ENCODE measurements at regions not wholly inside any gene's neighbourhood (a gene's known extent, or its start where the extent isn't known, plus 50 kb on each side); places are given as distances from the start of the nearest gene placed in this dataset.
"Not testable (repeated sequence)": the region's sequence is repeated elsewhere in the genome, so short reads cannot be mapped to it uniquely, and the experiment has no call there.

- DNase-seq (ENCODE audit: low spot score in 2 of 2); H3K4me3 Mint-ChIP-seq: not testable (repeated sequence)
Observed at GRCh38 chr7:4496911-4497310, 185.2 kb upstream of the FOXK1 start.

GRCh38 chr7:4500812-4501211 lies 181.3 kb upstream of the FOXK1 start:
- peaks cover 9% of the 10 kb centered on the region for H3K9me3 Mint-ChIP-seq
- no peak for DNase-seq (ENCODE audit: low spot score in 2 of 2)
- H3K4me1 Mint-ChIP-seq, result no peaks in the 10 kb centered on the region
- H3K27me3 Mint-ChIP-seq, result no peaks in the 10 kb centered on the region
- H3K27ac Mint-ChIP-seq (ENCODE audit: low read depth), result no peak overlapping the region
- H3K36me3 Mint-ChIP-seq (ENCODE audit: insufficient read depth), result no peaks in the 10 kb centered on the region
- ATAC-seq (replicated peaks; ENCODE audit: extremely low read depth, poor library complexity, severe bottlenecking), result no peak
- H3K4me3 Mint-ChIP-seq, result no peak overlapping the region

More at GRCh38 chr7:4496911-4497310, 185.2 kb upstream of the FOXK1 start:
- H3K36me3 Mint-ChIP-seq (ENCODE audit: insufficient read depth); H3K4me1 Mint-ChIP-seq; ATAC-seq (replicated peaks; ENCODE audit: extremely low read depth, poor library complexity, severe bottlenecking); H3K27ac Mint-ChIP-seq (ENCODE audit: low read depth); H3K9me3 Mint-ChIP-seq; H3K27me3 Mint-ChIP-seq: not testable (repeated sequence)

GRCh38 chr7:4507886-4508285 lies 174.2 kb upstream of the FOXK1 start:
- not testable (repeated sequence) for DNase-seq (ENCODE audit: low spot score in 2 of 2); H3K4me3 Mint-ChIP-seq; ATAC-seq (replicated peaks; ENCODE audit: extremely low read depth, poor library complexity, severe bottlenecking); H3K36me3 Mint-ChIP-seq (ENCODE audit: insufficient read depth); H3K27ac Mint-ChIP-seq (ENCODE audit: low read depth); H3K4me1 Mint-ChIP-seq
- Mint-ChIP-seq H3K27me3 (peaks cover 33% of the 10 kb centered on the region), H3K9me3 (peaks cover 13% of the 10 kb centered on the region)

- no peak overlapping the region for H3K27ac Mint-ChIP-seq (ENCODE audit: low read depth)
- no peak for DNase-seq (ENCODE audit: low spot score in 2 of 2)
- no peak for ATAC-seq (replicated peaks; ENCODE audit: extremely low read depth, poor library complexity, severe bottlenecking)
Observed at GRCh38 chr7:4513450-4513849, 168.6 kb upstream of the FOXK1 start.

GRCh38 chr7:4519819-4520520 lies 162.1 kb upstream of the FOXK1 start:
- peaks cover 57% of the 10 kb centered on the region for H3K27me3 Mint-ChIP-seq

More at GRCh38 chr7:4513450-4513849, 168.6 kb upstream of the FOXK1 start:
- no peaks in the 10 kb centered on the region for H3K4me1 Mint-ChIP-seq
- H3K4me3 Mint-ChIP-seq, result no peak overlapping the region
- H3K9me3 Mint-ChIP-seq, result peaks cover 17% of the 10 kb centered on the region
- no peaks in the 10 kb centered on the region for H3K36me3 Mint-ChIP-seq (ENCODE audit: insufficient read depth)
- H3K27me3 Mint-ChIP-seq, result peaks cover 45% of the 10 kb centered on the region

GRCh38 chr7:4523219-4523618 lies 158.9 kb upstream of the FOXK1 start:
- H3K36me3 Mint-ChIP-seq (ENCODE audit: insufficient read depth), result no peaks in the 10 kb centered on the region
- H3K9me3 Mint-ChIP-seq, result no peaks in the 10 kb centered on the region
- no peaks in the 10 kb centered on the region for H3K4me1 Mint-ChIP-seq
- peaks cover 54% of the 10 kb centered on the region for H3K27me3 Mint-ChIP-seq
- H3K27ac Mint-ChIP-seq (ENCODE audit: low read depth), result no peak overlapping the region
- no peak for DNase-seq (ENCODE audit: low spot score in 2 of 2)
- no peak for ATAC-seq (replicated peaks; ENCODE audit: extremely low read depth, poor library complexity, severe bottlenecking)
- no peak overlapping the region for H3K4me3 Mint-ChIP-seq

More at GRCh38 chr7:4519819-4520520, 162.1 kb upstream of the FOXK1 start:
- H3K4me3 Mint-ChIP-seq, result no peak overlapping the region
- H3K9me3 Mint-ChIP-seq, result no peaks in the 10 kb centered on the region
- ATAC-seq (replicated peaks; ENCODE audit: extremely low read depth, poor library complexity, severe bottlenecking), result no peak
- DNase-seq (ENCODE audit: low spot score in 2 of 2), result no peak
- no peaks in the 10 kb centered on the region for H3K36me3 Mint-ChIP-seq (ENCODE audit: insufficient read depth)
- H3K27ac Mint-ChIP-seq (ENCODE audit: low read depth), result no peak overlapping the region
- no peaks in the 10 kb centered on the region for H3K4me1 Mint-ChIP-seq

- H3K36me3 Mint-ChIP-seq (ENCODE audit: insufficient read depth), result no peaks in the 10 kb centered on the region
- H3K4me1 Mint-ChIP-seq, result no peaks in the 10 kb centered on the region
- H3K4me3 Mint-ChIP-seq, result no peak overlapping the region
- peaks cover 54% of the 10 kb centered on the region for H3K27me3 Mint-ChIP-seq
- no peaks in the 10 kb centered on the region for H3K9me3 Mint-ChIP-seq
- ATAC-seq (replicated peaks; ENCODE audit: extremely low read depth, poor library complexity, severe bottlenecking), result no peak
- no peak overlapping the region for H3K27ac Mint-ChIP-seq (ENCODE audit: low read depth)
- no peak for DNase-seq (ENCODE audit: low spot score in 2 of 2)
Observed at GRCh38 chr7:4523873-4524272, 158.2 kb upstream of the FOXK1 start.

- peaks cover 71% of the 10 kb centered on the region for H3K27me3 Mint-ChIP-seq
- H3K4me3 Mint-ChIP-seq, result no peak overlapping the region
- no peaks in the 10 kb centered on the region for H3K9me3 Mint-ChIP-seq
- no peaks in the 10 kb centered on the region for H3K36me3 Mint-ChIP-seq (ENCODE audit: insufficient read depth)
- DNase-seq (ENCODE audit: low spot score in 2 of 2) (no peak), ATAC-seq (replicated peaks; ENCODE audit: extremely low read depth, poor library complexity, severe bottlenecking) (no peak)
- H3K27ac Mint-ChIP-seq (ENCODE audit: low read depth), result no peak overlapping the region
- H3K4me1 Mint-ChIP-seq, result no peaks in the 10 kb centered on the region
Observed at GRCh38 chr7:4525884-4526283, 156.2 kb upstream of the FOXK1 start.

GRCh38 chr7:4527988-4528636 lies 154.0 kb upstream of the FOXK1 start:
- no peaks in the 10 kb centered on the region for H3K36me3 Mint-ChIP-seq (ENCODE audit: insufficient read depth)
- DNase-seq (ENCODE audit: low spot score in 2 of 2), result no peak
- no peak overlapping the region for H3K4me3 Mint-ChIP-seq
- ATAC-seq (replicated peaks; ENCODE audit: extremely low read depth, poor library complexity, severe bottlenecking), result no peak
- H3K27ac Mint-ChIP-seq (ENCODE audit: low read depth), result no peak overlapping the region
- H3K9me3 Mint-ChIP-seq, result no peaks in the 10 kb centered on the region
- H3K27me3 Mint-ChIP-seq, result peaks cover 54% of the 10 kb centered on the region
- H3K4me1 Mint-ChIP-seq, result no peaks in the 10 kb centered on the region

GRCh38 chr7:4531236-4531635 lies 150.9 kb upstream of the FOXK1 start:
- Mint-ChIP-seq H3K36me3 (ENCODE audit: insufficient read depth) (no peaks in the 10 kb centered on the region), H3K9me3 (no peaks in the 10 kb centered on the region), H3K4me1 (no peaks in the 10 kb centered on the region), H3K27me3 (peaks cover 41% of the 10 kb centered on the region), H3K27ac (ENCODE audit: low read depth) (no peak overlapping the region), H3K4me3 (no peak overlapping the region)
- DNase-seq (ENCODE audit: low spot score in 2 of 2), result no peak
- ATAC-seq (replicated peaks; ENCODE audit: extremely low read depth, poor library complexity, severe bottlenecking), result no peak

GRCh38 chr7:4533339-4533738 lies 148.8 kb upstream of the FOXK1 start:
- ATAC-seq (replicated peaks; ENCODE audit: extremely low read depth, poor library complexity, severe bottlenecking); H3K9me3 Mint-ChIP-seq; H3K27ac Mint-ChIP-seq (ENCODE audit: low read depth); H3K4me3 Mint-ChIP-seq; DNase-seq (ENCODE audit: low spot score in 2 of 2); H3K4me1 Mint-ChIP-seq; H3K36me3 Mint-ChIP-seq (ENCODE audit: insufficient read depth): not testable (repeated sequence)
- peaks cover 32% of the 10 kb centered on the region for H3K27me3 Mint-ChIP-seq

- no peak for DNase-seq (ENCODE audit: low spot score in 2 of 2)
- no peak for ATAC-seq (replicated peaks; ENCODE audit: extremely low read depth, poor library complexity, severe bottlenecking)
- Mint-ChIP-seq H3K4me1 (no peaks in the 10 kb centered on the region), H3K4me3 (no peak overlapping the region), H3K27me3 (peaks cover 27% of the 10 kb centered on the region), H3K36me3 (ENCODE audit: insufficient read depth) (no peaks in the 10 kb centered on the region), H3K27ac (ENCODE audit: low read depth) (no peak overlapping the region), H3K9me3 (peaks cover 14% of the 10 kb centered on the region)
Observed at GRCh38 chr7:4549681-4550080, 132.4 kb upstream of the FOXK1 start.

GRCh38 chr7:4550117-4550516 lies 132.0 kb upstream of the FOXK1 start:
- H3K9me3 Mint-ChIP-seq, result peaks cover 19% of the 10 kb centered on the region
- H3K36me3 Mint-ChIP-seq (ENCODE audit: insufficient read depth), result no peaks in the 10 kb centered on the region
- H3K4me3 Mint-ChIP-seq, result no peak overlapping the region
- no peak overlapping the region for H3K27ac Mint-ChIP-seq (ENCODE audit: low read depth)
- peaks cover 30% of the 10 kb centered on the region for H3K27me3 Mint-ChIP-seq
- DNase-seq (ENCODE audit: low spot score in 2 of 2), result no peak
- no peaks in the 10 kb centered on the region for H3K4me1 Mint-ChIP-seq
- ATAC-seq (replicated peaks; ENCODE audit: extremely low read depth, poor library complexity, severe bottlenecking), result no peak
